ENCODE measurements at regions not wholly inside any gene's neighbourhood (a gene's known extent, or its start where the extent isn't known, plus 50 kb on each side); places are given as distances from the start of the nearest gene placed in this dataset.
A peak's percentile ranks its signal among the peaks of the same experiment; 100 is the strongest.

GRCh38 chr7:28231176-28231575, 50.6 kb upstream of the JAZF1 start:
- Histone ChIP-seq H3K4me1 (ENCODE audit: insufficient read depth) (peaks cover 33% of the 10 kb centered on the region), H3K4me2 (no peak overlapping the region), H3K27me3 (ENCODE audit: insufficient read depth) (no peaks in the 10 kb centered on the region), H4K20me1 (replicated peaks; ENCODE audit: insufficient read depth) (no peaks in the 10 kb centered on the region), H3K4me3 (no peak overlapping the region), H3F3A (replicated peaks; ENCODE audit: low read depth) (no peaks in the 10 kb centered on the region; the same call in 1 of the 2 replicates), H3K79me2 (replicated peaks; ENCODE audit: insufficient read depth) (no peaks in the 10 kb centered on the region), H3K9me2 (ENCODE audit: insufficient read depth) (no peaks in the 10 kb centered on the region), H3K27ac (ENCODE audit: low read depth) (no peak overlapping the region), H2AFZ (no peak overlapping the region), H3K36me3 (ENCODE audit: insufficient read depth) (no peaks in the 10 kb centered on the region)
- Mint-ChIP-seq H3K9me3 (peaks cover 3% of the 10 kb centered on the region; the same call in 1 of the 3 replicates), H3K27me3 (ENCODE audit: insufficient read depth, low read depth, poor library complexity) (peaks cover 5% of the 10 kb centered on the region), H3K4me3 (no peak overlapping the region), H3K27ac (no peak overlapping the region), H3K4me1 (peaks cover 27% of the 10 kb centered on the region), H3K36me3 (ENCODE audit: low read depth) (no peaks in the 10 kb centered on the region)
- TF ChIP-seq ZNF462 (CRISPR knock-in tag; IDR thresholded peaks at IDR 0.05) = no peak
- TF ChIP-seq JUNB (IDR thresholded peaks at IDR 0.05; ENCODE audit: unreplicated experiment) = no peak
- TF ChIP-seq STAT1 (IDR thresholded peaks at IDR 0.05; ENCODE audit: unreplicated experiment) = no peak
- no peak for TF ChIP-seq EZH2 (IDR thresholded peaks at IDR 0.05; ENCODE audit: low read depth, unreplicated experiment)
- TF ChIP-seq POLR2AphosphoS5 (IDR thresholded peaks at IDR 0.05; ENCODE audit: low read depth) = no peak
- TF ChIP-seq CREB1 (CRISPR knock-in tag; IDR thresholded peaks at IDR 0.05; ENCODE audit: low read depth) = no peak
- no peak for DNase-seq (ENCODE audit: low spot score)
- ATAC-seq = peak; percentile 36; the same call in 2 of the 3 replicates

- Histone ChIP-seq H3F3A (replicated peaks; ENCODE audit: low read depth) (peaks cover 14% of the 10 kb centered on the region), H3K27ac (ENCODE audit: low read depth) (peak overlapping the region; percentile 86), H3K4me2 (peak overlapping the region; percentile 34), H3K36me3 (ENCODE audit: insufficient read depth) (no peaks in the 10 kb centered on the region), H4K20me1 (replicated peaks; ENCODE audit: insufficient read depth) (no peaks in the 10 kb centered on the region), H3K4me1 (ENCODE audit: insufficient read depth) (peaks cover 38% of the 10 kb centered on the region), H3K79me2 (replicated peaks; ENCODE audit: insufficient read depth) (no peaks in the 10 kb centered on the region), H2AFZ (no peak overlapping the region), H3K27me3 (ENCODE audit: insufficient read depth) (no peaks in the 10 kb centered on the region), H3K9me2 (ENCODE audit: insufficient read depth) (0 out of 2 replicates have a peak, but pooled peaks cover 5% of the 10 kb centered on the region), H3K4me3 (no peak overlapping the region)
- peak overlapping the region; percentile 91 for H3K27ac Mint-ChIP-seq
- TF ChIP-seq NANOG (IDR thresholded peaks at IDR 0.05; ENCODE audit: borderline replicate concordance) (peak; percentile 69), ETS1 (IDR thresholded peaks at IDR 0.05) (peak; percentile 61; the same call in 1 of the 2 replicates), CTCF (conservative IDR thresholded peaks at IDR 0.05; ENCODE audit: low read depth in 2 of 2) (no peak)
- H3K27me3 Mint-ChIP-seq (ENCODE audit: insufficient read depth, low read depth, poor library complexity) = peaks cover 3% of the 10 kb centered on the region
- no peak overlapping the region for H3K4me3 Mint-ChIP-seq
- H3K36me3 Mint-ChIP-seq (ENCODE audit: low read depth) = no peaks in the 10 kb centered on the region
- no peaks in the 10 kb centered on the region for H3K9me3 Mint-ChIP-seq
- peak; percentile 28; the same call in 2 of the 3 replicates for ATAC-seq
- peaks cover 37% of the 10 kb centered on the region for H3K4me1 Mint-ChIP-seq
- peak; percentile 34 for DNase-seq (ENCODE audit: low spot score)
Measured at GRCh38 chr7:28236560-28236959, 56.0 kb upstream of the JAZF1 start.

Measured in GM23338 (cell line).